Sigmoid colon (tissue), 6 donors: ENCODE measurements at regions not wholly inside any gene's neighbourhood (a gene's known extent, or its start where the extent isn't known, plus 50 kb on each side); places are given as distances from the start of the nearest gene placed in this dataset.

Experiments
- DNase-seq: peaks from one replicate; pipeline ENCODE4 v3.0.0-alpha.2; 2019
- H3K27ac ChIP-seq, 4 donors: fragments of 200-600 bp; sonication (generic); one replicate each; pipeline ENCODE4 v1.5.1; 2016 to 2019; ENCODE audit warnings: mild to moderate bottlenecking in 1 of 4
- H3K27me3 ChIP-seq, 3 donors: fragments of 200-600 bp; sonication (generic); one replicate each; pipeline ENCODE4 v1.5.1; 2019; ENCODE audit warnings: mild to moderate bottlenecking in 1 of 3
- H3K36me3 ChIP-seq, 4 donors: fragments of 200-600 bp; sonication (generic); one replicate each; pipeline ENCODE4 v1.5.1; 2016 to 2019
- H3K4me1 ChIP-seq, 4 donors: fragments of 200-600 bp; sonication (generic); one replicate each; pipeline ENCODE4 v1.5.1; 2017 to 2019
- H3K4me3 ChIP-seq, 4 donors: fragments of 200-600 bp; sonication (generic); one replicate each; pipeline ENCODE4 v1.5.1; 2017 to 2019; ENCODE audit warnings: mild to moderate bottlenecking in 2 of 4, moderate library complexity in 1 of 4
- H3K9me3 ChIP-seq, 4 donors: fragments of 200-600 bp in 3 of 4; sonication (generic) in 3 of 4; one replicate each; pipeline versions ENCODE4 v1.5.1 to v1.6.1; 2013 to 2019
- EP300 ChIP-seq, 4 donors: sonication (generic); formaldehyde crosslinking; IDR thresholded peaks; one replicate each; pipeline ENCODE4 v1.6.1; 2017; ENCODE audit warnings: antibody characterized with exemption in 4 of 4
- POLR2A ChIP-seq, 2 donors: fragments of 450-650 bp; IDR thresholded peaks; one replicate each; pipeline ENCODE4 v1.6.1; 2016; ENCODE audit warnings: antibody characterized with exemption in 2 of 2, mild to moderate bottlenecking in 2 of 2, moderate library complexity in 2 of 2
- POLR2AphosphoS5 ChIP-seq, 4 donors: sonication (generic); formaldehyde crosslinking; IDR thresholded peaks; one replicate each; pipeline ENCODE4 v1.6.1; 2017; ENCODE audit warnings: antibody characterized with exemption in 4 of 4
- WGBS, 2 donors: extraction: QIAGEN DNeasy Blood & Tissue Kit; methylation state at CpG; one replicate each; pipeline ENCODE4 v1.1.7; 2013; 5-methylcytosine and 5-hydroxymethylcytosine counted together
- intact Hi-C: fragments of 100-400 bp; cut with DNase I; formaldehyde crosslinking; loops from one replicate; pipeline ENCODE4 v1.15.1; 2023
- TF ChIP-seq, protein P1 (sequence below), 4 experiments: fragments of 450-650 bp in 3 of 4; fragments of 200-600 bp in 1 of 4; IDR thresholded peaks; one replicate each; pipeline ENCODE4 v1.5.1; 2016 to 2019; ENCODE audit warnings: antibody characterized with exemption in 4 of 4, mild to moderate bottlenecking in 3 of 4, moderate library complexity in 2 of 4
- donor health status: healthy with polysubstance abuse.
- donor health status: healthy.

- no peak overlapping the region for H3K27ac ChIP-seq
- no peaks in the 10 kb centered on the region for H3K4me1 ChIP-seq
- no peak for DNase-seq
- peaks cover 0 to 7% (median 0%) of the 10 kb centered on the region in 3 donors for H3K27me3 ChIP-seq
- 63 to 67% methylated on average over 5 of the region's 5 CpGs for WGBS, 2 donors
- no peak for TF ChIP-seq POLR2AphosphoS5 (IDR thresholded peaks at IDR 0.05)
- TF ChIP-seq EP300 (IDR thresholded peaks at IDR 0.05) = no peak
- TF ChIP-seq, protein P1, sequence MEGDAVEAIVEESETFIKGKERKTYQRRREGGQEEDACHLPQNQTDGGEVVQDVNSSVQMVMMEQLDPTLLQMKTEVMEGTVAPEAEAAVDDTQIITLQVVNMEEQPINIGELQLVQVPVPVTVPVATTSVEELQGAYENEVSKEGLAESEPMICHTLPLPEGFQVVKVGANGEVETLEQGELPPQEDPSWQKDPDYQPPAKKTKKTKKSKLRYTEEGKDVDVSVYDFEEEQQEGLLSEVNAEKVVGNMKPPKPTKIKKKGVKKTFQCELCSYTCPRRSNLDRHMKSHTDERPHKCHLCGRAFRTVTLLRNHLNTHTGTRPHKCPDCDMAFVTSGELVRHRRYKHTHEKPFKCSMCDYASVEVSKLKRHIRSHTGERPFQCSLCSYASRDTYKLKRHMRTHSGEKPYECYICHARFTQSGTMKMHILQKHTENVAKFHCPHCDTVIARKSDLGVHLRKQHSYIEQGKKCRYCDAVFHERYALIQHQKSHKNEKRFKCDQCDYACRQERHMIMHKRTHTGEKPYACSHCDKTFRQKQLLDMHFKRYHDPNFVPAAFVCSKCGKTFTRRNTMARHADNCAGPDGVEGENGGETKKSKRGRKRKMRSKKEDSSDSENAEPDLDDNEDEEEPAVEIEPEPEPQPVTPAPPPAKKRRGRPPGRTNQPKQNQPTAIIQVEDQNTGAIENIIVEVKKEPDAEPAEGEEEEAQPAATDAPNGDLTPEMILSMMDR (IDR thresholded peaks at IDR 0.05) = no peak
- no peak for TF ChIP-seq POLR2A (IDR thresholded peaks at IDR 0.05)
- H3K9me3 ChIP-seq = no peaks in the 10 kb centered on the region
- intact Hi-C loops = no loop called here
- H3K36me3 ChIP-seq = no peaks in the 10 kb centered on the region
- no peak overlapping the region for H3K4me3 ChIP-seq
These were observed 96.8 kb upstream of the THY1 start for GRCh38 chr11:119519796-119520195.

GRCh38 chr11:119518746-119519730 is 96.1 kb upstream of the THY1 start:
- TF ChIP-seq, protein P1 (IDR thresholded peaks at IDR 0.05) = no peak
- TF ChIP-seq EP300 (IDR thresholded peaks at IDR 0.05) (no peak), POLR2A (IDR thresholded peaks at IDR 0.05) (no peak), POLR2AphosphoS5 (IDR thresholded peaks at IDR 0.05) (no peak)
- Histone ChIP-seq H3K27ac (no peak overlapping the region), H3K9me3 (no peaks in the 10 kb centered on the region), H3K4me1 (no peaks in the 10 kb centered on the region), H3K36me3 (no peaks in the 10 kb centered on the region), H3K4me3 (no peak overlapping the region), H3K27me3 (peaks cover 0 to 12% (median 0%) of the 10 kb centered on the region in 3 donors)
- DNase-seq = no peak
- 58 to 61% methylated on average over 12 of the region's 12 CpGs for WGBS, 2 donors
- intact Hi-C loops = no loop called here

- no peak for DNase-seq
- intact Hi-C loops = no loop called here
- no peaks in the 10 kb centered on the region for H3K4me1 ChIP-seq
- H3K36me3 ChIP-seq = no peaks in the 10 kb centered on the region
- no peaks in the 10 kb centered on the region for H3K9me3 ChIP-seq
- WGBS, 2 donors = 79 to 80% methylated on average over 12 of the region's 12 CpGs
- H3K4me3 ChIP-seq = no peak overlapping the region
- H3K27ac ChIP-seq = no peak overlapping the region
- peaks cover 0 to 12% (median 0%) of the 10 kb centered on the region in 3 donors for H3K27me3 ChIP-seq
- TF ChIP-seq, protein P1 (IDR thresholded peaks at IDR 0.05) = no peak
- TF ChIP-seq POLR2AphosphoS5 (IDR thresholded peaks at IDR 0.05) = no peak
- no peak for TF ChIP-seq EP300 (IDR thresholded peaks at IDR 0.05)
- no peak for TF ChIP-seq POLR2A (IDR thresholded peaks at IDR 0.05)
These were observed 92.9 kb upstream of the THY1 start for GRCh38 chr11:119515771-119516400.

- no peak for TF ChIP-seq EP300 (IDR thresholded peaks at IDR 0.05)
- TF ChIP-seq, protein P1 (IDR thresholded peaks at IDR 0.05) = no peak
- TF ChIP-seq POLR2A (IDR thresholded peaks at IDR 0.05) = no peak
These were observed 90.8 kb upstream of the THY1 start for GRCh38 chr11:119513806-119514170.

More at GRCh38 chr11:119513806-119514170, 90.8 kb upstream of the THY1 start:
- H3K9me3 ChIP-seq = no peaks in the 10 kb centered on the region
- H3K36me3 ChIP-seq = no peaks in the 10 kb centered on the region
- WGBS, 2 donors = 82 to 85% methylated on average over 5 of the region's 5 CpGs
- DNase-seq = no peak
- H3K4me1 ChIP-seq = peaks cover 0 to 12% (median 5%) of the 10 kb centered on the region in 4 donors
- H3K27me3 ChIP-seq = peaks cover 0 to 5% (median 0%) of the 10 kb centered on the region in 3 donors
- H3K4me3 ChIP-seq = no peak overlapping the region
- H3K27ac ChIP-seq = no peak overlapping the region
- intact Hi-C loops = no loop called here
